CD8-positive, alpha-beta memory T cell (primary cell): ENCODE measurements at regions not wholly inside any gene's neighbourhood (a gene's known extent, or its start where the extent isn't known, plus 50 kb on each side); places are given as distances from the start of the nearest gene placed in this dataset.
A peak's percentile ranks its signal among the peaks of the same experiment; 100 is the strongest.

ENCODE experiments used
- CTCF ChIA-PET: fragments of 350-600 bp; sonication (Branson Sonifier 250); formaldehyde crosslinking; loops from one replicate; lab custom pipeline; 2021; ENCODE audit warnings: antibody characterized with exemption; lab: Charles Lee
- POLR2A ChIA-PET: fragments of 350-600 bp; sonication (Branson Sonifier 250); formaldehyde crosslinking; loops from one replicate; lab custom pipeline; 2021; ENCODE audit warnings: antibody characterized with exemption; lab: Charles Lee
- DNase-seq, 5 donors: peaks; one replicate each; pipeline versions ENCODE4 v3.0.0 to v3.0.0-alpha.2; 2020 to 2022; ENCODE audit warnings: mixed read lengths in 1 of 5
- H3K27ac ChIP-seq: one replicate; pipeline ENCODE4 v1.7.0; 2013; ENCODE audit warnings: low read depth, mild to moderate bottlenecking, low read length, moderate library complexity
- H3K27me3 ChIP-seq: 2 replicates; pipeline ENCODE4 v1.7.0; 2013; ENCODE audit warnings: low read length, mild to moderate bottlenecking; ENCODE audit not compliant: insufficient read depth, poor library complexity, severe bottlenecking
- H3K36me3 ChIP-seq: 2 replicates; pipeline ENCODE4 v1.7.0; 2013; ENCODE audit warnings: mild to moderate bottlenecking, low read length, moderate library complexity; ENCODE audit not compliant: insufficient read depth
- H3K4me1 ChIP-seq: 2 replicates; pipeline ENCODE4 v1.7.0; 2013; ENCODE audit warnings: mild to moderate bottlenecking, low read length, moderate library complexity; ENCODE audit not compliant: insufficient read depth
- H3K4me3 ChIP-seq: 2 replicates; pipeline ENCODE4 v1.7.0; 2013; ENCODE audit warnings: mild to moderate bottlenecking, low read length
- H3K9me3 ChIP-seq: 2 replicates; pipeline ENCODE4 v1.7.0; 2013; ENCODE audit warnings: mild to moderate bottlenecking, low read length
- H3K27ac Mint-ChIP-seq, 8 donors: one replicate each; pipeline ENCODE4 v1.8.0; 2020 to 2021; ENCODE audit warnings: mixed read lengths in 8 of 8, mild to moderate bottlenecking in 6 of 8, inconsistent platforms in 3 of 8, moderate library complexity in 3 of 8
- H3K27me3 Mint-ChIP-seq, 2 donors: one replicate each; pipeline ENCODE4 v1.8.0; 2020 to 2021; ENCODE audit warnings: mixed read lengths in 2 of 2, mild to moderate bottlenecking in 1 of 2, moderate library complexity in 1 of 2
- H3K36me3 Mint-ChIP-seq, 3 donors: one replicate each; pipeline ENCODE4 v1.8.0; 2020 to 2021; ENCODE audit warnings: mixed read lengths in 3 of 3, inconsistent platforms in 1 of 3, mild to moderate bottlenecking in 1 of 3
- H3K4me1 Mint-ChIP-seq, 3 donors: one replicate each; pipeline ENCODE4 v1.8.0; 2020 to 2021; ENCODE audit warnings: mixed read lengths in 3 of 3, inconsistent platforms in 1 of 3, mild to moderate bottlenecking in 1 of 3
- H3K4me3 Mint-ChIP-seq, 7 donors: one replicate each; pipeline ENCODE4 v1.8.0; 2020 to 2021; ENCODE audit warnings: mixed read lengths in 7 of 7, mild to moderate bottlenecking in 6 of 7, moderate library complexity in 4 of 7, inconsistent platforms in 2 of 7
- H3K9me3 Mint-ChIP-seq, 5 donors: one replicate each; pipeline ENCODE4 v1.8.0; 2020 to 2022; ENCODE audit warnings: mixed read lengths in 5 of 5, mild to moderate bottlenecking in 3 of 5, moderate library complexity in 2 of 5, inconsistent platforms in 1 of 5

- H3K9me3 Mint-ChIP-seq: peaks cover 2 to 20% (median 11%) of the 10 kb centered on the region in 5 donors
- Histone ChIP-seq H3K27me3 (no peaks in the 10 kb centered on the region), H3K27ac (no peak overlapping the region), H3K9me3 (no peaks in the 10 kb centered on the region), H3K36me3 (no peaks in the 10 kb centered on the region), H3K4me1 (no peaks in the 10 kb centered on the region), H3K4me3 (no peak overlapping the region)
- no peaks in the 10 kb centered on the region for H3K36me3 Mint-ChIP-seq
- H3K4me3 Mint-ChIP-seq: no peak overlapping the region
- no peaks in the 10 kb centered on the region for H3K4me1 Mint-ChIP-seq
- no peak overlapping the region for H3K27ac Mint-ChIP-seq
- POLR2A ChIA-PET: no interaction called here
- DNase-seq: no peak
- CTCF ChIA-PET: no interaction called here
- no peaks in the 10 kb centered on the region for H3K27me3 Mint-ChIP-seq
Observed at GRCh38 chr7:84547331-84547730, 352.7 kb upstream of the SEMA3A start.

- H3K4me3 ChIP-seq: no peak overlapping the region
- ChIA-PET CTCF (no interaction called here), POLR2A (no interaction called here)
- no peak overlapping the region for H3K27ac ChIP-seq
- H3K4me1 ChIP-seq: no peaks in the 10 kb centered on the region
- Mint-ChIP-seq H3K36me3 (no peaks in the 10 kb centered on the region), H3K4me1 (no peaks in the 10 kb centered on the region), H3K27me3 (no peaks in the 10 kb centered on the region), H3K27ac (no peak overlapping the region), H3K4me3 (no peak overlapping the region), H3K9me3 (peaks cover 2 to 20% (median 6%) of the 10 kb centered on the region in 5 donors)
- no peaks in the 10 kb centered on the region for H3K36me3 ChIP-seq
- DNase-seq: no peak
- no peaks in the 10 kb centered on the region for H3K27me3 ChIP-seq
- no peaks in the 10 kb centered on the region for H3K9me3 ChIP-seq
Observed at GRCh38 chr7:84546403-84546802, 351.8 kb upstream of the SEMA3A start.

GRCh38 chr7:84538268-84538667, 343.7 kb upstream of the SEMA3A start:
- H3K27ac Mint-ChIP-seq: no peak overlapping the region
- no peaks in the 10 kb centered on the region for H3K27me3 Mint-ChIP-seq
- no peak overlapping the region for H3K4me3 Mint-ChIP-seq
- H3K4me1 Mint-ChIP-seq: no peaks in the 10 kb centered on the region
- no peaks in the 10 kb centered on the region for H3K36me3 Mint-ChIP-seq
- POLR2A ChIA-PET: no interaction called here
- H3K4me3 ChIP-seq: no peak overlapping the region
- CTCF ChIA-PET: no interaction called here
- DNase-seq: no peak
- H3K9me3 ChIP-seq: no peaks in the 10 kb centered on the region
- H3K27ac ChIP-seq: no peak overlapping the region
- H3K27me3 ChIP-seq: no peaks in the 10 kb centered on the region
- no peaks in the 10 kb centered on the region for H3K36me3 ChIP-seq
- H3K4me1 ChIP-seq: no peaks in the 10 kb centered on the region
- peaks cover 3 to 40% (median 9%) of the 10 kb centered on the region in 5 donors for H3K9me3 Mint-ChIP-seq

- no peaks in the 10 kb centered on the region for H3K36me3 ChIP-seq
- no peaks in the 10 kb centered on the region for H3K27me3 ChIP-seq
- Mint-ChIP-seq H3K4me3 (no peak overlapping the region), H3K27me3 (no peaks in the 10 kb centered on the region), H3K4me1 (no peaks in the 10 kb centered on the region), H3K36me3 (no peaks in the 10 kb centered on the region), H3K27ac (no peak overlapping the region), H3K9me3 (peaks cover 3 to 40% (median 9%) of the 10 kb centered on the region in 5 donors)
- no peak overlapping the region for H3K4me3 ChIP-seq
- CTCF ChIA-PET: no interaction called here
- DNase-seq: no peak
- POLR2A ChIA-PET: no interaction called here
- no peaks in the 10 kb centered on the region for H3K9me3 ChIP-seq
- no peak overlapping the region for H3K27ac ChIP-seq
- H3K4me1 ChIP-seq: no peaks in the 10 kb centered on the region
Observed at GRCh38 chr7:84536271-84536870, 341.8 kb upstream of the SEMA3A start.

- ChIA-PET CTCF (no interaction called here), POLR2A (no interaction called here)
- H3K27me3 Mint-ChIP-seq: no peaks in the 10 kb centered on the region
- no peak overlapping the region for H3K4me3 ChIP-seq
- H3K27me3 ChIP-seq: no peaks in the 10 kb centered on the region
- H3K27ac Mint-ChIP-seq: no peak overlapping the region
- H3K27ac ChIP-seq: no peak overlapping the region
- H3K9me3 Mint-ChIP-seq: peaks cover 3 to 40% (median 9%) of the 10 kb centered on the region in 5 donors
- H3K9me3 ChIP-seq: no peaks in the 10 kb centered on the region
- no peaks in the 10 kb centered on the region for H3K36me3 Mint-ChIP-seq
- DNase-seq: no peak
- H3K36me3 ChIP-seq: no peaks in the 10 kb centered on the region
- no peaks in the 10 kb centered on the region for H3K4me1 Mint-ChIP-seq
- no peak overlapping the region for H3K4me3 Mint-ChIP-seq
- no peaks in the 10 kb centered on the region for H3K4me1 ChIP-seq
Observed at GRCh38 chr7:84535580-84536270, 341.1 kb upstream of the SEMA3A start.

GRCh38 chr7:84533182-84533581, 338.6 kb upstream of the SEMA3A start:
- Histone ChIP-seq H3K9me3 (no peaks in the 10 kb centered on the region), H3K4me1 (no peaks in the 10 kb centered on the region), H3K27ac (no peak overlapping the region), H3K27me3 (no peaks in the 10 kb centered on the region), H3K36me3 (no peaks in the 10 kb centered on the region), H3K4me3 (no peak overlapping the region)
- H3K9me3 Mint-ChIP-seq: peaks cover 9 to 47% (median 10%) of the 10 kb centered on the region in 5 donors
- H3K4me3 Mint-ChIP-seq: peak overlapping the region in 1 of 7 donors; percentile 38
- H3K36me3 Mint-ChIP-seq: no peaks in the 10 kb centered on the region
- no peaks in the 10 kb centered on the region for H3K4me1 Mint-ChIP-seq
- H3K27me3 Mint-ChIP-seq: no peaks in the 10 kb centered on the region
- ChIA-PET CTCF (no interaction called here), POLR2A (no interaction called here)
- H3K27ac Mint-ChIP-seq: no peak overlapping the region
- DNase-seq: no peak

- Histone ChIP-seq H3K27me3 (no peaks in the 10 kb centered on the region), H3K4me1 (no peaks in the 10 kb centered on the region), H3K36me3 (no peaks in the 10 kb centered on the region), H3K27ac (no peak overlapping the region), H3K9me3 (no peaks in the 10 kb centered on the region), H3K4me3 (no peak overlapping the region)
- H3K36me3 Mint-ChIP-seq: no peaks in the 10 kb centered on the region
- no peak for DNase-seq
- peaks cover 7 to 44% (median 12%) of the 10 kb centered on the region in 5 donors for H3K9me3 Mint-ChIP-seq
- H3K4me3 Mint-ChIP-seq: no peak overlapping the region
- POLR2A ChIA-PET: no interaction called here
- CTCF ChIA-PET: no interaction called here
- H3K4me1 Mint-ChIP-seq: no peaks in the 10 kb centered on the region
- H3K27ac Mint-ChIP-seq: no peak overlapping the region
- H3K27me3 Mint-ChIP-seq: no peaks in the 10 kb centered on the region
Observed at GRCh38 chr7:84532196-84532595, 337.6 kb upstream of the SEMA3A start.

GRCh38 chr7:84529480-84530205, 335.1 kb upstream of the SEMA3A start:
- ChIA-PET CTCF (no interaction called here), POLR2A (no interaction called here)
- no peaks in the 10 kb centered on the region for H3K36me3 ChIP-seq
- no peaks in the 10 kb centered on the region for H3K27me3 ChIP-seq
- Mint-ChIP-seq H3K4me3 (no peak overlapping the region), H3K27me3 (no peaks in the 10 kb centered on the region), H3K36me3 (no peaks in the 10 kb centered on the region), H3K27ac (no peak overlapping the region), H3K9me3 (peaks cover 3 to 29% (median 10%) of the 10 kb centered on the region in 5 donors), H3K4me1 (no peaks in the 10 kb centered on the region)
- H3K27ac ChIP-seq: no peak overlapping the region
- no peak overlapping the region for H3K4me3 ChIP-seq
- H3K4me1 ChIP-seq: no peaks in the 10 kb centered on the region
- no peak for DNase-seq
- H3K9me3 ChIP-seq: no peaks in the 10 kb centered on the region
